HG02973 (cell line): ENCODE measurements at regions not wholly inside any gene's neighbourhood (a gene's known extent, or its start where the extent isn't known, plus 50 kb on each side); places are given as distances from the start of the nearest gene placed in this dataset.

Experiments used
- ATAC-seq: cut with Tn5 transposase; IDR thresholded peaks from one replicate; pipeline ENCODE4 v1.9.1; 2021; ENCODE audit warnings: moderate library complexity; ENCODE audit not compliant: unreplicated experiment

- ATAC-seq = no peak
These were observed 239.0 kb downstream of the PTPRU start for GRCh38 chr1:29475326-29475725.

- ATAC-seq = no peak
These were observed 238.2 kb downstream of the PTPRU start for GRCh38 chr1:29474274-29475244.

DNA sequence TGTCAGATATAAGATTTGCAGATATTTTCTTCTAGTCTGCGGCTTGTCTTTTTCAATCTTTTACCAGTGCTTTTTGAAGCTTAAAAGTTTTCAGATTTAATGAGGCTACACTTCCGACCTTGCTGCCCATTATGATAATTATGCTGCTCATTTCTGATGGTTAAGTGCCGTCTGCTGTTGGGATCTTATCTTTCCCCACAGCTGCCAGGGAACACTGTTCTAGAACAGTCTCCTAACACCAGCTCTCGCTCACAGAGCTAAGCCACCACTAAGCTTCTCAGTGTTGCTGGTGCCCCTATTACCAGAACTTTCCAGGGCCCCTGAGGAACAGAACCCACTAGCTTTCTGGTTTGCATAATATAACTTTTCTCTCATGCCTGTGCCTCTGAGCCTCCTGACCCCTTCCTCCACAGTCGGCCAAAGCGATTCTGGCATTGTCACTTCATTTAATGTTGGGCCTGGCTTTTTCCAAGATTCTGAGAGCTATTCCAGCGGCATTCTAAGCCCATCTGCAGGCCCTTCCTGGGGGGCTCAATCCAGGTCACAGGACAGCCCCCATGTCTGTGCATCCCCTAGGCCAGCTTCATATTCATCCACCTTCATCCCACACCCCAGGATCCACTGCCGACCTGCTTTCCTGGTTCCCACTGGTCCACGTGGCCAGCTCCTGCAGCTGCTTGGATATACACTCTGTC lies 237.0 kb downstream of the PTPRU start:
- ATAC-seq = no peak

- no peak for ATAC-seq
These were observed 235.4 kb downstream of the PTPRU start for GRCh38 chr1:29471487-29472313.

GRCh38 chr1:29470788-29471119 lies 234.4 kb downstream of the PTPRU start:
- ATAC-seq = no peak

DNA sequence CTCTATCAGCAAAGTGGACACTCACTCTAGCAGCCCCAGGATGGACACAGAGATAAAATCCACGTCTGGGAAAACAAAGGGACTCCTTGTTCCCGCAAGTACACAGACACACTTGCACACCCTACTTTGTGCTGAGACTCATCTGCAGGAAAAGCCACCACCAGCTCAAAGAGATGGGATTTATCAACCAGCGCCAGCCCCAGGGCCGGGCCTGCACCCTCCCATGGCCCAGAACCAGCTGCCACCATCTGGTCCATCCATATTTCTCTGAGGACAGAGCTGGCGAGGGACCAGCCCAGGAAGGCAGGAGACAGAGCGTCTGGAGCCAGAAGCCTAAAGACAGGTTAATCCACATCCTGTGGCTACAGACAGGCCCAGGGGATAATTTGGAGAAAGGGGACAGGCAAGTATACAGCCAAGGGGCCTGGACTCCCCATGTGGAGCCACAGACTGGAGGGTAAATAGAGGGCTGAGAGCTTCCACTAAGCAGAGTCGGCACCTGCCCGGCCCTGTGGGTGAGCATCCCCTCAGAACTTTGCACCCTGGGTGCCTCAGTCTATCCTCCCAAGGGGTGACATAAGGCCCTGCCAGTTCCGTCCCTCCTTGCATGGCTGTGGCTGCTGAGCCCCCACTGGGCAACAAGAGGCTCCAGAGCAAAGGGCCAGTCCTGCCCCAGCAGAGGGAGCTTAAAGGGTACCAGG lies 233.9 kb downstream of the PTPRU start:
- ATAC-seq = no peak

GRCh38 chr1:29469457-29469856 lies 233.1 kb downstream of the PTPRU start:
- ATAC-seq = no peak

GRCh38 chr1:29467989-29468900 lies 231.9 kb downstream of the PTPRU start:
- ATAC-seq = no peak

- no peak for ATAC-seq
These were observed 229.9 kb downstream of the PTPRU start for GRCh38 chr1:29466258-29466657.

DNA sequence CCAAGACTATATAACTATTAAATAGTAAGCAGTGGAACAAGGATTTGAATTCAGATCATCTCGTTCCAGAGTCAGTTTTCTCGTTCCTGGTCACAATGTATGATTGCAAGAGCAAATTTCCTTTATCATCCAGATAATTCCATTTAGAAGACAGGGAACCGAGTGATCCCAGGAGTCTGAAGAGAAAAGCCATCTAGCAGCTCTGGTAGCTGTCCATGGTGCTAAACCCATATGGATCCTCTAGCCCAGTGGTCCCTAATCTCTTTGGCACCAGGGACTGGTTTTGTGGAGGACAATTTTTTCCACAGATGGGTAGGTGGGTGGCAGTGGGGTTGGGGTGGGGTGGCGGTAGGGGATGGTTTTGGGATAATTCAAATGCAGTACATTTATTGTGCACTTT lies 229.4 kb downstream of the PTPRU start:
- no peak for ATAC-seq

- no peak for ATAC-seq
These were observed 225.8 kb downstream of the PTPRU start for GRCh38 chr1:29462096-29462495.

DNA sequence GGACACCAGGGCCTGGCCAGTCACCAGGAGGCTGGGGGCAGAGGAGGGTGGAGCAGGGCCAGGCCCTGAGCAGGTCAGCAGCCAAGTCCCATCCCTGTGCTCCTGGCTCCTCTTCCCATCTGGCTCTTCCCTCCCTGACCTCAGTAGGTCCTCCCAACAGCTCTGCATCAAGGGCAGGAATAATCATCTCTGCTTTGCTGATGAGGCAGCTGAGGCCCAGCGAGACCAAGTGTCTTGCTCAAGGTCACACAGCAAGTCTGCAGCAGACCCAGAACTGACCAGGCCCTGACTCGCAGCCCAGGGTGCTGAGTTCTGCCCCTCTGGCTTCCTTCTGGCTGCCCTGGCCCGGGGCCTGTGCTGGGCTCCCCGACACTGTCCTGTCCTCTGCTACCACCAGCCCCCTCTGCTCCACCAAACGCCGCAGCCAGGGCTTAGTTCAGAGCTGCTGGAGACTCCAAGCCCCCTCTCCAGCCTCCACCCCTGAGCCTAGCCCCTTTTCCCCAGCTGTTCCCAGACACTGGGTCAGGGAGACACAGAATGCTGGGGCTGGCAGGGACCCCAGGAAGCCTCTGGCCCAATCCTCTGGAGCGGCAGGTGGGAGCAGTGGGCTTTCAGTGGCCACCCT lies 224.9 kb downstream of the PTPRU start:
- ATAC-seq = no peak

- no peak for ATAC-seq
These were observed 224.4 kb downstream of the PTPRU start for GRCh38 chr1:29460694-29461093.

- ATAC-seq = no peak
These were observed 223.8 kb downstream of the PTPRU start for GRCh38 chr1:29460041-29460610.

- no peak for ATAC-seq
These were observed 223.3 kb downstream of the PTPRU start for GRCh38 chr1:29459620-29459945.

DNA sequence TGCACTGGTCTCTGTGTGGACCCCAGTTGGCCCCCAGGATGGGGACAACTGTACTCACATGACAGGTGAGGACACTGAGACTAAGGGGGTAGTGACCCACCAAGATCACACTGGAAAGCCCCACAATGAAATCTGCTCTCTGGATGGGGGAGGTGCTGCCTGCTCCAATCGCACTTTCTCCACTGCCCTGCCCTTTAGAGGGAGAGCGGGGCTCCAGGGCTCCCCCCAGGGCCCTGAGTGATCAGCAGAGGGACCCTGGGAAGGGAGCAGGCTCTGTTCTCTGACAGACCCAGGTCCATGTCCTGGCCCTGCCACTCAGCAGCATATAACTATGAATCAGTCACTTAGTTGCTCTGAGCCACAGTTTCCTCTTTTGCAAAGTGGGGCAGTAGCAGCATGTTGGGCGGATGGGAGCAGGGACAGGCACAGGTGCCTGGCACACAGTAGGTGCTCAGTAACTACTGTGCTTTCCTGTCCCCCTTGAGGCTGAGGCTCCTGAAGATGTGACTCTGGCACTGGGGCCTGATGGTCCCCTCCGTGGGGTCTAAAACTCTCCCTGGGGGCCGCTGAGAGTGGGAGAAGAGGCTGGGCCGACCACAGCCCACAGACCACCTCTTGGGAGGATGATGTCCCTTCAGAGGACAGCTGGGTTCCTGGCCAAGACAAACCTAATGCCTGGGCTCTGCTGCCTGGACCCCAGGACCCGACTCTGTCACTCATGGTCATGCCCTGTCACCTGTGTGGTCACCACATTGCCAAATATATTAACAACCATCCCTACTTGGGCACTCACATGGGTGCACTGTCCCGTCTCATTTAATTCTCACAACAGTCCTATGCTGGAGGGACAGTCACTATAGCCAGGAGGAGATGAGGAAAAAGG lies 222.7 kb downstream of the PTPRU start:
- no peak for ATAC-seq

DNA sequence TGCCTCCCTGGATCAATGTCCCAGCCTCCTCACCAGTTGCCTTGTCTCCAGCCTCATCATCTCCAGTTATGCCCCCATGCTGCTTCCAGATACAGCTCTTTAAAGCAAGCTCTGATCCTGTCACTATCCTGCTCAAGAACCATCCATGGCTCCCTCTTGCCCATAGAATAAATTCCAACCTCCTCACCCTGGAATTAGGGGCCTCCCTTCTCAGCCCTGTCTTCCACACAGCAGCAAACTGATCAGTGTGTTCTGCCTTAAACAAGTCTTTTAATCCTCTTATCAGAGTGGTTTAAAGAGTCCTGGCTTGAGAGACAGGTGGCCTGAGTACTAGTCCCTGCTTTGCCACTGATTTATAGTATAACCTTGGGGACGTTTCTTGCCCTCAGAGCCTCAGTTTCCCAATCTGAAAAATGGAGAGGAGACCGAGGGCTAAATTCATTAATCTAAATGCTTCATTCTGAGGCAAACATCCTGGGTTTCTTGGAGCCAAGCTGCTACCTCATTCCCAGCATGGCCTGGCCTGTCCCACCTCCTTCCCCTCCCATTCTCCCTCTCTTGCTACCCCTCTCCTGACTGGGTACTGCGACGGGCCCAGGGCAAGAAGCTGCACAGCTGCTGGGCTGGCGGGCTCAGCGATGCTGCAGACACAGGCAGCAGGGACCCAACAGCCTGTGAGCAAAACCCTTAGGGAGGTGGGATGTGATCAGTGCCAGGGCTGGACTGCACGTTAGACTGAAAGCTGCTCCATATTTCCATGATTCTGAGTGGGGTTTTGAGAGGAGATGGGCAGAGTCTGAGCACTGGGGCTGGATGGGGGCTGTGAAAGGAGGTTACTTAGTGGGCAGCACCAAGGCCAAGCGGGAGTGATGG lies 221.4 kb downstream of the PTPRU start:
- ATAC-seq = no peak
